K562 (cell line): ENCODE measurements at regions not wholly inside any gene's neighbourhood (a gene's known extent, or its start where the extent isn't known, plus 50 kb on each side); places are given as distances from the start of the nearest gene placed in this dataset.

Source experiments
- ATAC-seq: fragments of 200-7000 bp; cut with Tn5 transposase; 3 replicates; pipeline ENCODE4 v1.9.1; 2020; ENCODE audit warnings: moderate library complexity
- BruUV-seq: library from RNA; stranded (reverse); fragments of 400-500 nt; replicated peaks from 2 replicates; lab custom pipeline; 2021; lab: Mats Ljungman, UMichigan
- CTCF ChIA-PET: fragments of 300-600 bp; formaldehyde crosslinking; extraction: SDS; loops from one replicate; lab custom pipeline; 2021; ENCODE audit warnings: low intra/inter-chr PET ratio; lab: Yijun Ruan, JAX
- POLR2A ChIA-PET: fragments of 300-600, 350-650 bp; sonication (Branson Sonifier 250); formaldehyde crosslinking; extraction: SDS; loops from one replicate; lab custom pipeline; 2021; ENCODE audit warnings: antibody characterized with exemption, inconsistent platforms; lab: Yijun Ruan, JAX
- DNase-seq, 4 experiments: peaks; one replicate each; pipeline versions ENCODE4 v3.0.0 to v3.0.0-alpha.2; 2011 to 2018; ENCODE audit warnings: low spot score in 3 of 4, mixed read lengths in 3 of 4; ENCODE audit errors: extremely low read depth in 1 of 4
- FAIRE-seq: peaks from 2 replicates; lab custom pipeline; 2011; peaks lifted over from hg19 to GRCh38; lab: Jason Lieb, UNC
- H2AFZ ChIP-seq: 2 replicates; pipeline ENCODE4 v1.6.0; 2011; ENCODE audit warnings: low read depth, low read length, control low read depth, inconsistent platforms
- H3K27ac ChIP-seq: fragments of 200-600 bp; 3 replicates; pipeline ENCODE4 v1.8.0; 2011; ENCODE audit warnings: low read depth, mild to moderate bottlenecking, control low read depth, inconsistent platforms, low read length, moderate library complexity, mixed read lengths; ENCODE audit errors: extremely low read depth
- H3K27me3 ChIP-seq, 2 experiments: fragments of 300-600 bp in 1 of 2; 2 replicates in 1 of 2; 3 replicates in 1 of 2; pipeline versions ENCODE4 v1.6.0 to v1.8.0; 2011; ENCODE audit warnings: inconsistent platforms in 2 of 2, low read length in 2 of 2, mild to moderate bottlenecking in 1 of 2, mixed read lengths in 1 of 2, moderate library complexity in 1 of 2; ENCODE audit not compliant: control insufficient read depth in 2 of 2, insufficient read depth in 2 of 2
- H3K36me3 ChIP-seq: fragments of 300-600 bp; 3 replicates; pipeline ENCODE4 v1.8.0; 2011; ENCODE audit warnings: mild to moderate bottlenecking, low read length, inconsistent platforms; ENCODE audit not compliant: control insufficient read depth, insufficient read depth
- H3K4me1 ChIP-seq, 2 experiments: fragments of 200-600 bp in 1 of 2; replicated peaks in 1 of 2; 2 replicates in 1 of 2; 3 replicates in 1 of 2; pipeline versions ENCODE4 v1.5.1 to v1.8.0; 2011; ENCODE audit warnings: inconsistent platforms in 2 of 2, low read length in 2 of 2, mild to moderate bottlenecking in 1 of 2, mixed read lengths in 1 of 2, moderate library complexity in 1 of 2; ENCODE audit not compliant: control insufficient read depth in 2 of 2, insufficient read depth in 2 of 2
- H3K4me2 ChIP-seq: 2 replicates; pipeline ENCODE4 v1.6.1; 2011; ENCODE audit warnings: low read length, control low read depth, inconsistent platforms, mixed read lengths; ENCODE audit not compliant: insufficient read depth
- H3K4me3 ChIP-seq: fragments of 200-600 bp; sonication (generic), shearing (Covaris generic); 2 replicates; pipeline ENCODE4 v1.5.1; 2016; ENCODE audit warnings: control low read depth, inconsistent platforms
- H3K79me2 ChIP-seq: fragments of 200-600 bp; 3 replicates; pipeline ENCODE4 v1.8.0; 2011; ENCODE audit warnings: low read length, inconsistent platforms; ENCODE audit not compliant: control insufficient read depth, insufficient read depth
- H3K9ac ChIP-seq, 2 experiments: 2 replicates each; pipeline versions ENCODE4 v1.6.0 to v1.6.1; 2011; ENCODE audit warnings: low read depth in 2 of 2, low read length in 2 of 2, control low read depth in 1 of 2, inconsistent platforms in 1 of 2, mild to moderate bottlenecking in 1 of 2, mixed read lengths in 1 of 2; ENCODE audit not compliant: insufficient read depth in 1 of 2
- H3K9me1 ChIP-seq: one replicate; pipeline ENCODE4 v1.6.0; 2011; ENCODE audit warnings: inconsistent platforms, mild to moderate bottlenecking, low read length, moderate library complexity; ENCODE audit not compliant: control insufficient read depth, insufficient read depth
- H3K9me3 ChIP-seq: replicated peaks from 2 replicates; pipeline ENCODE4 v1.5.1; 2011; ENCODE audit warnings: low read depth, low read length, inconsistent platforms; ENCODE audit not compliant: control insufficient read depth, insufficient read depth
- H4K20me1 ChIP-seq: replicated peaks from 2 replicates; pipeline ENCODE4 v1.6.1; 2011; ENCODE audit warnings: low read length, inconsistent platforms, mixed read lengths; ENCODE audit not compliant: control insufficient read depth, insufficient read depth
- FOXP1 ChIP-seq: sonication (generic); formaldehyde crosslinking; IDR thresholded peaks from 2 replicates; pipeline ENCODE4 v1.8.0; 2022; ENCODE audit warnings: mild to moderate bottlenecking, missing genetic modification reagents
- HDGF ChIP-seq: fragments of 450-650 bp; IDR thresholded peaks from 2 replicates; pipeline ENCODE4 v1.6.1; 2016
- JUND ChIP-seq, 2 experiments: IDR thresholded peaks; 2 replicates in 1 of 2; 3 replicates in 1 of 2; pipeline ENCODE4 v1.6.1; 2011; ENCODE audit warnings: borderline replicate concordance in 2 of 2, low read depth in 2 of 2, low read length in 2 of 2, improper control_type of control experiment in 1 of 2, missing biosample characterization in 1 of 2, missing genetic modification characterization in 1 of 2, missing genetic modification reagents in 1 of 2
- LCOR ChIP-seq: sonication (generic); formaldehyde crosslinking; IDR thresholded peaks from 2 replicates; pipeline ENCODE4 v1.8.0; 2022; ENCODE audit warnings: mild to moderate bottlenecking, missing genetic modification reagents
- MCM5 ChIP-seq: fragments of 450-650 bp; IDR thresholded peaks from 2 replicates; pipeline ENCODE4 v1.6.1; 2016; ENCODE audit warnings: low read depth
- PCBP2 ChIP-seq: fragments of 200-400 bp; formaldehyde crosslinking; IDR thresholded peaks from 2 replicates; pipeline ENCODE4 v1.6.1; 2018; ENCODE audit warnings: low read length, low read depth, mild to moderate bottlenecking, moderate library complexity; ENCODE audit not compliant: poor library complexity, severe bottlenecking
- WGBS: fragments of 100-300 bp; shearing (Covaris generic); methylation state at CpG from one replicate; pipeline ENCODE4 v1.1.6; 2016; ENCODE audit warnings: low coverage, mixed read lengths; ENCODE audit not compliant: insufficient coverage; ENCODE audit errors: missing lambda C conversion rate; 5-methylcytosine and 5-hydroxymethylcytosine counted together
- in situ Hi-C: fragments of 300-500 bp; cut with MboI; formaldehyde crosslinking; loops from 4 replicates; pipeline ENCODE4 v1.15.0; 2018; ENCODE audit warnings: inconsistent platforms, mixed read lengths
- intact Hi-C: fragments of 100-400 bp; cut with micrococcal nuclease; formaldehyde crosslinking; loops from 2 replicates; pipeline ENCODE4 v1.14.2; 2022

DNA sequence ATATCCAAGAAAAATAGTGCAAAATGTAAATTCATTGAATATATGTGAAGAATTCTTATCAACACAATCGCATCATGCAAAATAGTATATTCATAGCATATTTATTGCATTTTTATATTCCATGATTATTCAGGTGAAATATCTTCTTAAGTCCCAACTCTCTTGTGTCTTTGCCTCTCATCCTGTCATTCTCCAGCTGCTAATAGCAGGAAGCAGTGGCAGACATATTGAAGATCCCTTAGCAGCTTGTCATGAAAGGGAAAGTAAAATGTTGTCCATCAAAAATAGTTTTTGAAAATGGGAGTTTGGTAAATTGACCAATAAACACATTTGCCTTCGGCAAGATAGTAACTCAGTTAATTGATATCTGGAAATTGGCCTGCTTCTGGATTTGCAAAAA lies 265.3 kb upstream of the TGFBR2 start:
- DNase-seq: no peak
- 0% methylated on average over 2 of the region's 2 CpGs for WGBS
- no peak overlapping the region for H3K4me2 ChIP-seq
- no peak for ATAC-seq
- POLR2A ChIA-PET: no interaction called here
- in situ Hi-C loops: no loop called here
- CTCF ChIA-PET: no interaction called here
- no peaks in the 10 kb centered on the region for H3K9me3 ChIP-seq
- no peaks in the 10 kb centered on the region for H3K9me1 ChIP-seq
- H3K9ac ChIP-seq: no peak overlapping the region
- no peak overlapping the region for H3K27ac ChIP-seq
- TF ChIP-seq LCOR (CRISPR knock-in tag): no peak
- no peak for TF ChIP-seq HDGF
- TF ChIP-seq MCM5: no peak
- H3K79me2 ChIP-seq: no peaks in the 10 kb centered on the region
- FAIRE-seq: no peak
- no TSS peak for BruUV-seq
- intact Hi-C loops: no loop called here
- H2AFZ ChIP-seq: no peak overlapping the region
- no peaks in the 10 kb centered on the region for H3K36me3 ChIP-seq
- no peak overlapping the region for H3K4me3 ChIP-seq
- H3K27me3 ChIP-seq: no peaks in the 10 kb centered on the region
- no peaks in the 10 kb centered on the region for H3K4me1 ChIP-seq
- no peaks in the 10 kb centered on the region for H4K20me1 ChIP-seq

GRCh38 chr3:30341851-30342250 lies 264.6 kb upstream of the TGFBR2 start:
- H3K27ac ChIP-seq: no peak overlapping the region
- FAIRE-seq (no peak), ATAC-seq (no peak), DNase-seq (no peak)
- BruUV-seq: no TSS peak
- H3K9ac ChIP-seq: no peak overlapping the region
- H2AFZ ChIP-seq: no peak overlapping the region
- no peaks in the 10 kb centered on the region for H3K27me3 ChIP-seq
- H3K4me3 ChIP-seq: no peak overlapping the region
- no peaks in the 10 kb centered on the region for H3K9me1 ChIP-seq
- POLR2A ChIA-PET: no interaction called here
- CTCF ChIA-PET: no interaction called here
- H3K9me3 ChIP-seq: no peaks in the 10 kb centered on the region
- WGBS: 0% methylated on average over 1 of the region's 1 CpG
- H4K20me1 ChIP-seq: no peaks in the 10 kb centered on the region
- in situ Hi-C loops: no loop called here
- no peaks in the 10 kb centered on the region for H3K36me3 ChIP-seq
- H3K79me2 ChIP-seq: no peaks in the 10 kb centered on the region
- intact Hi-C loops: no loop called here
- H3K4me2 ChIP-seq: no peak overlapping the region
- H3K4me1 ChIP-seq: no peaks in the 10 kb centered on the region
- TF ChIP-seq JUND (IDR thresholded peaks at IDR 0.05; ENCODE audit: borderline replicate concordance, low read depth, low read length) (no peak), JUND (tag; IDR thresholded peaks at IDR 0.05; ENCODE audit: borderline replicate concordance, low read depth, low read length) (no peak), PCBP2 (no peak), FOXP1 (CRISPR knock-in tag) (no peak)
